HepG2 (cell line): ENCODE measurements at regions not wholly inside any gene's neighbourhood (a gene's known extent, or its start where the extent isn't known, plus 50 kb on each side); places are given as distances from the start of the nearest gene placed in this dataset.

Experiments used
- ATAC-seq: fragments of 200-7000 bp; cut with Tn5 transposase; 3 replicates; pipeline ENCODE4 v1.9.1; 2020; ENCODE audit warnings: mild to moderate bottlenecking, moderate library complexity
- BruUV-seq: library from RNA; stranded (reverse); fragments of 400-500 nt; replicated peaks from 2 replicates; lab custom pipeline; 2021; lab: Mats Ljungman, UMichigan
- CTCF ChIA-PET: fragments of 300-600 bp; formaldehyde crosslinking; extraction: SDS; loops from one replicate; lab custom pipeline; 2021; ENCODE audit warnings: low total read pairs, inconsistent platforms, low intra/inter-chr PET ratio; lab: Yijun Ruan, JAX
- POLR2A ChIA-PET: fragments of 350-600 bp; sonication (Branson Sonifier 250); formaldehyde crosslinking; loops from one replicate; lab custom pipeline; 2020; ENCODE audit warnings: antibody characterized with exemption, inconsistent platforms; lab: Yijun Ruan, JAX
- DNase-seq: peaks from one replicate; pipeline ENCODE4 v3.0.0-alpha.2; 2015; ENCODE audit warnings: low spot score
- FAIRE-seq: peaks from 3 replicates; lab custom pipeline; 2011; peaks lifted over from hg19 to GRCh38; lab: Jason Lieb, UNC
- H2AFZ ChIP-seq: one replicate; pipeline ENCODE4 v1.6.1; 2011; ENCODE audit warnings: low read length, inconsistent platforms
- H3K27ac ChIP-seq: fragments of 300-600 bp; 3 replicates; pipeline ENCODE4 v1.8.0; 2011; ENCODE audit warnings: mixed run types, mild to moderate bottlenecking, mixed read lengths, low read length, inconsistent platforms; ENCODE audit not compliant: insufficient read depth; ENCODE audit errors: extremely low read length
- H3K27me3 ChIP-seq, 2 experiments: fragments of 200-600 bp in 1 of 2; 2 replicates in 1 of 2; 3 replicates in 1 of 2; pipeline versions ENCODE4 v1.6.0 to v1.8.0; 2011; ENCODE audit warnings: low read length in 2 of 2, mild to moderate bottlenecking in 2 of 2, moderate library complexity in 2 of 2, inconsistent platforms in 1 of 2; ENCODE audit not compliant: insufficient read depth in 2 of 2, control insufficient read depth in 1 of 2
- H3K36me3 ChIP-seq, 2 experiments: fragments of 200-600 bp in 1 of 2; replicated peaks in 1 of 2; 2 replicates in 1 of 2; 3 replicates in 1 of 2; pipeline versions ENCODE4 v1.5.1 to v1.8.0; 2011; ENCODE audit warnings: low read length in 2 of 2, inconsistent platforms in 1 of 2; ENCODE audit not compliant: insufficient read depth in 2 of 2, control insufficient read depth in 1 of 2
- H3K4me1 ChIP-seq: 2 replicates; pipeline ENCODE4 v1.5.1; 2012; ENCODE audit warnings: low read length, inconsistent platforms; ENCODE audit not compliant: insufficient read depth
- H3K4me2 ChIP-seq: 2 replicates; pipeline ENCODE4 v1.6.0; 2011; ENCODE audit warnings: low read depth, low read length, inconsistent platforms
- H3K4me3 ChIP-seq, 3 experiments: fragments of 200-600 bp in 1 of 3; sonication (generic), shearing (Covaris generic) in 1 of 3; replicated peaks in 1 of 3; 2 replicates each; pipeline ENCODE4 v1.5.1; 2011 to 2016; ENCODE audit warnings: low read length in 3 of 3, inconsistent platforms in 2 of 3, low read depth in 2 of 3, mild to moderate bottlenecking in 2 of 3, control low read depth in 1 of 3, mixed read lengths in 1 of 3; ENCODE audit not compliant: insufficient read depth in 1 of 3
- H3K79me2 ChIP-seq: one replicate; pipeline ENCODE4 v1.6.1; 2011; ENCODE audit warnings: low read length, inconsistent platforms; ENCODE audit not compliant: insufficient read depth
- H3K9ac ChIP-seq: 2 replicates; pipeline ENCODE4 v1.6.0; 2011; ENCODE audit warnings: mild to moderate bottlenecking, low read depth, low read length, inconsistent platforms; ENCODE audit not compliant: insufficient read depth
- H3K9me3 ChIP-seq: 2 replicates; pipeline ENCODE4 v1.5.1; 2012; ENCODE audit warnings: mild to moderate bottlenecking, low read length
- H4K20me1 ChIP-seq: 2 replicates; pipeline ENCODE4 v1.6.0; 2011; ENCODE audit warnings: inconsistent platforms, mild to moderate bottlenecking, low read length, moderate library complexity; ENCODE audit not compliant: insufficient read depth
- ARHGAP35 ChIP-seq: sonication (generic); formaldehyde crosslinking; IDR thresholded peaks from 2 replicates; pipeline ENCODE4 v1.9.0; 2022; ENCODE audit warnings: mild to moderate bottlenecking, inconsistent platforms, moderate library complexity, missing genetic modification reagents, borderline replicate concordance
- DMAP1 ChIP-seq: IDR thresholded peaks from 2 replicates; pipeline ENCODE4 v1.6.1; 2016
- FOXA1 ChIP-seq, 2 experiments: fragments of 450-650 bp in 1 of 2; sonication (generic) in 1 of 2; formaldehyde crosslinking in 1 of 2; IDR thresholded peaks; 2 replicates each; pipeline versions ENCODE4 v1.4.0 to v1.6.1; 2016 to 2020; ENCODE audit warnings: missing genetic modification reagents in 1 of 2
- GPN1 ChIP-seq: sonication (generic); formaldehyde crosslinking; IDR thresholded peaks from 2 replicates; pipeline ENCODE4 v1.5.1; 2020; ENCODE audit warnings: missing genetic modification reagents, borderline replicate concordance
- HNRNPL ChIP-seq: fragments of 200-400 bp; formaldehyde crosslinking; IDR thresholded peaks from 2 replicates; pipeline ENCODE4 v1.6.1; 2017; ENCODE audit warnings: mild to moderate bottlenecking, low read depth, low read length
- MEIS1 ChIP-seq: sonication (generic); formaldehyde crosslinking; IDR thresholded peaks from 2 replicates; pipeline ENCODE4 v1.9.0; 2021; ENCODE audit warnings: mild to moderate bottlenecking, missing genetic modification reagents, moderate library complexity, borderline replicate concordance
- RBM22 ChIP-seq: fragments of 200-400 bp; formaldehyde crosslinking; optimal IDR thresholded peaks from 2 replicates; pipeline ENCODE3; 2017; ENCODE audit warnings: mild to moderate bottlenecking, low read length, moderate library complexity
- YEATS2 ChIP-seq: sonication (generic); formaldehyde crosslinking; IDR thresholded peaks from 2 replicates; pipeline ENCODE4 v1.4.0; 2020; ENCODE audit warnings: missing genetic modification reagents, borderline replicate concordance
- ZNF124 ChIP-seq: sonication (generic); formaldehyde crosslinking; IDR thresholded peaks from 2 replicates; pipeline ENCODE4 v1.4.0; 2020; ENCODE audit warnings: missing genetic modification reagents
- ZNF142 ChIP-seq: sonication (generic); formaldehyde crosslinking; IDR thresholded peaks from 2 replicates; pipeline ENCODE4 v1.4.0; 2020; ENCODE audit warnings: missing genetic modification reagents
- ZNF350 ChIP-seq: sonication (generic); formaldehyde crosslinking; IDR thresholded peaks from 2 replicates; pipeline ENCODE4 v1.4.0; 2020; ENCODE audit warnings: mild to moderate bottlenecking, low read depth, missing genetic modification reagents, borderline replicate concordance
- ZNF580 ChIP-seq: IDR thresholded peaks from 2 replicates; pipeline ENCODE4 v1.6.1; 2016; ENCODE audit warnings: low read depth, borderline replicate concordance
- WGBS: methylation state at CpG from one replicate; pipeline ENCODE4 v1.1.6; 2017; ENCODE audit warnings: low lambda C conversion rate; 5-methylcytosine and 5-hydroxymethylcytosine counted together
- in situ Hi-C: cut with HindIII; loops from 2 replicates; pipeline ENCODE4 v1.10.0; 2017; ENCODE audit warnings: low pct_unique_long_range_greater_than_20kb; ENCODE audit not compliant: extremely low pct_ligation_motif_present
- intact Hi-C: fragments of 100-400 bp; cut with micrococcal nuclease; formaldehyde crosslinking; loops from one replicate; pipeline ENCODE4 v1.10.0; 2022; ENCODE audit not compliant: unreplicated experiment

- ATAC-seq (no peak), DNase-seq (no peak), FAIRE-seq (no peak)
- in situ Hi-C loops, result no loop called here
- Histone ChIP-seq H3K4me2 (no peak overlapping the region), H3K79me2 (no peaks in the 10 kb centered on the region), H3K4me1 (no peaks in the 10 kb centered on the region), H3K36me3 (no peaks in the 10 kb centered on the region), H3K9ac (no peak overlapping the region), H2AFZ (no peak overlapping the region), H4K20me1 (no peaks in the 10 kb centered on the region), H3K9me3 (no peaks in the 10 kb centered on the region), H3K27me3 (peaks cover 9 to 58% of the 10 kb centered on the region in 2 experiments; a peak in 4 of 5 replicates), H3K4me3 (no peak overlapping the region), H3K27ac (no peak overlapping the region)
- CTCF ChIA-PET, result no interaction called here
- POLR2A ChIA-PET, result no interaction called here
- intact Hi-C loops, result no loop called here
- WGBS, result 39% methylated on average over 25 of the region's 25 CpGs
- TF ChIP-seq GPN1 (CRISPR knock-in tag) (no peak), HNRNPL (peak; percentile 83), FOXA1 (IDR thresholded peaks at IDR 0.05) (0 out of 2 replicates have a peak, but pooled peaks have one; percentile 7), FOXA1 (CRISPR knock-in tag; IDR thresholded peaks at IDR 0.05) (no peak)
- BruUV-seq, result no TSS peak
Measured at GRCh38 chr6:169839898-169840631, 88.6 kb downstream of the ERMARD start.

- Histone ChIP-seq H3K27ac (no peak overlapping the region), H3K27me3 (peaks cover 6 to 52% of the 10 kb centered on the region in 2 experiments; a peak in 4 of 5 replicates), H3K4me3 (no peak overlapping the region), H3K4me2 (no peak overlapping the region), H3K9ac (no peak overlapping the region), H3K9me3 (no peaks in the 10 kb centered on the region), H3K36me3 (no peaks in the 10 kb centered on the region), H2AFZ (no peak overlapping the region), H3K4me1 (no peaks in the 10 kb centered on the region), H4K20me1 (no peaks in the 10 kb centered on the region), H3K79me2 (no peaks in the 10 kb centered on the region)
- intact Hi-C loops, result no loop called here
- peak; percentile 16; the same call in 2 of the 3 replicates for ATAC-seq
- DNase-seq, result no peak
- POLR2A ChIA-PET, result no interaction called here
- WGBS, result 66% methylated on average over 8 of the region's 10 CpGs
- in situ Hi-C loops, result no loop called here
- CTCF ChIA-PET, result no interaction called here
- BruUV-seq, result no TSS peak
- no peak for FAIRE-seq
- TF ChIP-seq DMAP1 (CRISPR knock-in tag), result no peak
- TF ChIP-seq ZNF142 (CRISPR knock-in tag), result no peak
- no peak for TF ChIP-seq YEATS2 (CRISPR knock-in tag)
- TF ChIP-seq ZNF124, result no peak
- TF ChIP-seq MEIS1 (CRISPR knock-in tag), result no peak
- no peak for TF ChIP-seq ARHGAP35 (CRISPR knock-in tag)
- TF ChIP-seq RBM22, result no peak
- no peak for TF ChIP-seq ZNF580
- no peak for TF ChIP-seq ZNF350 (CRISPR knock-in tag)
Measured at GRCh38 chr6:169839493-169839892, 88.1 kb downstream of the ERMARD start.
